ENCODE measurements at regions not wholly inside any gene's neighbourhood (a gene's known extent, or its start where the extent isn't known, plus 50 kb on each side); places are given as distances from the start of the nearest gene placed in this dataset.

- no peak for DNase-seq (ENCODE audit: low spot score)
Measured at GRCh38 chr3:36269274-36269673, 111.0 kb upstream of the STAC start.

GRCh38 chr3:36282766-36283165 lies 97.5 kb upstream of the STAC start:
- DNase-seq (ENCODE audit: low spot score), result no peak

GRCh38 chr3:36295296-36295695 lies 85.0 kb upstream of the STAC start:
- DNase-seq (ENCODE audit: low spot score), result no peak

- DNase-seq (ENCODE audit: low spot score), result no peak
Measured at GRCh38 chr3:36297195-36297594, 83.1 kb upstream of the STAC start.

GRCh38 chr3:36298188-36298587 lies 82.1 kb upstream of the STAC start:
- DNase-seq (ENCODE audit: low spot score), result no peak

GRCh38 chr3:36302158-36302509 lies 78.2 kb upstream of the STAC start:
- DNase-seq (ENCODE audit: low spot score), result no peak

GRCh38 chr3:36302626-36303025 lies 77.7 kb upstream of the STAC start:
- DNase-seq (ENCODE audit: low spot score), result no peak

GRCh38 chr3:36303286-36303685 lies 77.0 kb upstream of the STAC start:
- DNase-seq (ENCODE audit: low spot score), result no peak

- DNase-seq (ENCODE audit: low spot score), result no peak
Measured at GRCh38 chr3:36305929-36306520, 74.3 kb upstream of the STAC start.

GRCh38 chr3:36309092-36309491 lies 71.2 kb upstream of the STAC start:
- DNase-seq (ENCODE audit: low spot score), result no peak

- DNase-seq (ENCODE audit: low spot score), result no peak
Measured at GRCh38 chr3:36312351-36312750, 68.0 kb upstream of the STAC start.

GRCh38 chr3:36317915-36318314 lies 62.4 kb upstream of the STAC start:
- no peak for DNase-seq (ENCODE audit: low spot score)

GRCh38 chr3:36318621-36319200 lies 61.6 kb upstream of the STAC start:
- DNase-seq (ENCODE audit: low spot score), result no peak

- no peak for DNase-seq (ENCODE audit: low spot score)
Measured at GRCh38 chr3:36319680-36320079, 60.6 kb upstream of the STAC start.

All from ecto neural progenitor cell (in vitro differentiated cells).